Thyroid gland (tissue), 4 donors: ENCODE measurements at regions not wholly inside any gene's neighbourhood (a gene's known extent, or its start where the extent isn't known, plus 50 kb on each side); places are given as distances from the start of the nearest gene placed in this dataset.

Source experiments
- CTCF ChIP-seq, 6 experiments: fragments of 200-600 bp in 3 of 6; fragments of 450-650 bp in 3 of 6; sonication (generic) in 3 of 6; IDR thresholded peaks; one replicate each; pipeline ENCODE4 v1.5.1; 2016 to 2019; ENCODE audit warnings: antibody characterized with exemption in 6 of 6, mild to moderate bottlenecking in 2 of 6, inconsistent platforms in 1 of 6, moderate library complexity in 1 of 6
- POLR2A ChIP-seq, 2 donors: fragments of 450-650 bp; IDR thresholded peaks; one replicate each; pipeline ENCODE4 v1.6.1; 2017; ENCODE audit warnings: antibody characterized with exemption in 2 of 2, mild to moderate bottlenecking in 2 of 2, moderate library complexity in 1 of 2

GRCh38 chr17:65362826-65363225, 198.6 kb downstream of the AXIN2 start:
- TF ChIP-seq POLR2A (IDR thresholded peaks at IDR 0.05) (no peak), CTCF (IDR thresholded peaks at IDR 0.05) (no peak)
